Germinal center (tissue), 1 donor: ENCODE measurements at regions not wholly inside any gene's neighbourhood (a gene's known extent, or its start where the extent isn't known, plus 50 kb on each side); places are given as distances from the start of the nearest gene placed in this dataset.

Experiments
- DNase-seq: peaks from one replicate; pipeline ENCODE4 v3.0.0; 2012; ENCODE audit warnings: mixed read lengths, low spot score

GRCh38 chr14:83455561-83455960, 1921.9 kb upstream of the SEL1L start:
- DNase-seq = no peak

- DNase-seq = no peak
Measured at GRCh38 chr14:83461521-83461920, 1927.9 kb upstream of the SEL1L start.

- no peak for DNase-seq
Measured at GRCh38 chr14:83462759-83463158, 1929.1 kb upstream of the SEL1L start.

DNA sequence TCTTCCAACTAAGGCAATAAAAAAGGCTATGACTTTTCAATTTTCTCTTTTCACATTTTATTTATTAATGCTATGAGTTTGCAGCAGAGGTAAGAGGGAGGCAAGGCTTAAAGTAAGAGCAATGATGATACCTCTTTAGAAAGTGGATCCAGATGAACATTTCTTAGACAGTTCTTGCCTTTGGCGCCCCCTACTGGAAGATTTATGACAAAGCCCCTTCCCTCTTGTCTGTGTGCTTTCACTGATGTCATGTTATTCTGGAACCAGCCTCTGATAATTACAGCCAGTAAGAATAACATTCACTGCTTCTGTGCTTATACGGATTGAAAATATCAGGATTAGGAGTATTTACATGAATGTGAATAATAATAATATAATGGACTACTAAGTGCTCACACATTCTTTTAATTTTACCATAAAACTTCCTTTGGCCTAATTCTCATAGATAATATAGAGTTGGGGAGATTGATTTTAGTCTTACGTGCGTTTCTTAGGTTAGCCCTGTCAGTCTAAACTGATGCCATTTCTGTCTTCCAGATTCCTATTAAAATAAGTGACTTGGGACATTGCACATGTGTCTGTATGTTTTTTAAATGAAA, 1929.9 kb upstream of the SEL1L start:
- no peak for DNase-seq

- DNase-seq = no peak
Measured at GRCh38 chr14:83467811-83468210, 1934.2 kb upstream of the SEL1L start.

GRCh38 chr14:83470466-83470865, 1936.8 kb upstream of the SEL1L start:
- no peak for DNase-seq

DNA sequence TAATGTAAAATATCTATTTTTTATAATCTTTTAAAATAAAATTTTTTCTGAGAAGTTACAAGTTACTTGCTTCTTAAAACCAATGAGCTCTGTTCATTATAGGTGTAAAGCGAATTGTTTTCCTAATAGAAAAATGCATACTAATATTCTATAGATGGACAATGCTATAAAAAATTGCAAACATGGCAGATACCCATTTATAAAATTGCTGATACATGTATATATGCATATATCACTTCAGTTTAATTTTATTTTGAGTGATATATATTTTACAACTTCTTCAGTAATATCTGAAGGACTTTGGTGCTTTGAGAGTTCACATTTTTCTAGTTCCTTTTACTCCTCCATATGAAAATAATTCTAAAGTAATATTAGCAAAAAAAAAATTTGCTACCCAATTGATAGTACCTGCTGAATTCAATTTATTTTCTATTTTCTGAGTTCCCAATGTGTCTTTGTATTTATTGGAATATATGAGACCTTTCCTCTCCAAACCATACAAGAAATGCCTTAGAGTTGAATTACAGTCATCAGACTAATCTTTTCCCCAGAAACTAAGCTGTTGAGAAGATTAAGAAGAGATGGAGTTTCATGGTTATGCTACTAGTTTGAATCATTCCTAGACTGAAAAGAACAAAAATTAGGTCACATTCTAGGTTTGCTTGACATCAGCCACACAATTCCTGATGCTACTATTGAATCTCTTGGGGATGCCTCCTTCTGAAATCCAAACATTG, 1937.5 kb upstream of the SEL1L start:
- no peak for DNase-seq

DNA sequence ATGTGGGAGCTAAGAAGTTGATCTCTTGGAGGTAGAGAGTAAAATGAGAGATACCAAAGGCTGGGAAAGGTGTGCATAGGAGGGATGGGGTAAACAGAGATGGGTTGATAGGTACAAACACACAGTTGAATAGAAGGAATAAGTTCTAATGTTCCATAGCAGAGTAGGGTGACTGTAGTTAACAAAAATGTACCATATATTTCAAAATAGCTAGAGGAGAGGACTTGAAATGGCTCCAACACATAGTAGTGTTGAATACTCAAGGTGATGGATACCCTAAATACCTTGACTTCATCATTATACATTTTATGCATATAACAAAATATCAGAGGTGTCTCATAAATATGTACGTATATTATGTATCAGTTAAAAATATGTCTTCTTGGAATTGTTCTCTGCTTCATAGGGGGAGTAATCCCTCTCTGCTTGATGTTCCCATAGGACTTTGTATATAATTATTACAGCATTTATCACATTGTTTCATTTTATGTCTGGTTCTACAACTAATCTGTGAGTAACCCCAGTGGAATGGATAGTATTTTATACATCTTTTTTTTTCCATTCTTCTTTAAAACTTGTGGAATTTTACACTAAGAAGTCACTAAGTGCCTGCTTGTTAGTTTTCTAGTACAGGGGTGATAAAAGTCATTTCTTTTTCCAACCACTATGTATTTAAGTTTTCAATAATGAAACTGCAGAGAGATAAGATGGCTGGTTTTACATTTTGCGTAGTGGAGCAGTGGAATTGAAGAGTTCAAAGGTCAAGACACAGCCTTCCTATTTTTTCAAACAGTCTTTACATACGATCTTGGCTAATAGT, 1940.0 kb upstream of the SEL1L start:
- no peak for DNase-seq

- no peak for DNase-seq
Measured at GRCh38 chr14:83478741-83479140, 1945.1 kb upstream of the SEL1L start.

- no peak for DNase-seq
Measured at GRCh38 chr14:83483063-83483462, 1949.4 kb upstream of the SEL1L start.

DNA sequence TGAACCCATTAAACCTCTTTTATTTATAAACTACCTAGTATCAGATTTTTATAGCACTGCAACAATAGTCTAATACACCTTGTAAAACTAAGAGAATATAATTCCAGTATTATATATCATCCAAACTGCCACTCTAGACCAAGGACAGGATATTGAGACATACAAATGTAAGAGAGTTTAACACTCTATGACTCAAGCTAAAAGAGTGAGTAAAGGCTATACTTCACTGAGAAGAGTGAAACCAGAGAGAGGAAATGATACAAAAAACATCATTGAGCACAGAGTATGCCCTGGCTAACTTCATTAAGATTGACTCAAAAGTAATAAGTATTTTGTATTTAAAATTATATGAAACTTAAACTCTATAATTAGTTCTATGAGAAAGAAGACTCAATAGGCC, 1951.9 kb upstream of the SEL1L start:
- no peak for DNase-seq

DNA sequence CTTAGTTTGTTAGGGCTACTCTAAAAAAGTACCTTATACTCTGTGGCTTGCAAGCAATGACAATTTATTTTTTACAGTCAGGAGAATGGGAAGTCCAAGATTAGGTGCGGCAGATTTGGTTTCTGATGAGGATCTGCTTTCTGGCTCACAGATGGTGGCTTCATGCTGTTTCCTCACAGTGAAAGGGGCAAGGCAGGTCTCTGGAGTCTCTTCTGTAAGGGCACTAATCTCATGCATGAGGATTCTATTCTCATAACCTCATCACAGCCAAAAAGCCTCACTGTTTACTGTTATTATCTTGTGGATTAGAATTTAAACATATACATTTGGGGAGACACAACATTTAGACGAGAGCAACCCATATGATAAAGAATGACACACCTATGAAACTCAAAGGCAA, 1957.4 kb upstream of the SEL1L start:
- no peak for DNase-seq

- no peak for DNase-seq
Measured at GRCh38 chr14:83520837-83521236, 1987.2 kb upstream of the SEL1L start.

GRCh38 chr14:83529531-83529930, 1995.9 kb upstream of the SEL1L start:
- no peak for DNase-seq

GRCh38 chr14:83533734-83534133, 1996.2 kb upstream of the FLRT2 start:
- DNase-seq = no peak

DNA sequence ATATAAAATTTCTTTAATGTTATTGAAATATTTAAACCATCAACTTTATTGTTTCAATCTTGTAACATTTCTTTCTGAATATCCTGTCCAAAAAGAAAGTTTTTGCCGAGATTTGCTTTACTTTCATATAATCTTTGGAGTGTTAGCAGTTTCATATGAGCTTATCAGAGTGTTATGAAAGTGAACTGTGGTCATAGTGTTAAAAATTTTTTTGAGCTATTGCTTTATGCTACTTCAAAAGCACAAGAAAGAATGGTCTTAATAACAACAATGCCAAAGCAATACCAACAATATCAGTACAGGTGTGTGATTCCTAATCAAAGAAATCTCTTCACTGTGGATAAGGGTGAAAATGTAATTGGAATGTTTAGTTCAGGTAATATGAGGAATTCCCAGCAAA, 1994.9 kb upstream of the FLRT2 start:
- no peak for DNase-seq

- no peak for DNase-seq
Measured at GRCh38 chr14:83535444-83535843, 1994.5 kb upstream of the FLRT2 start.

DNA sequence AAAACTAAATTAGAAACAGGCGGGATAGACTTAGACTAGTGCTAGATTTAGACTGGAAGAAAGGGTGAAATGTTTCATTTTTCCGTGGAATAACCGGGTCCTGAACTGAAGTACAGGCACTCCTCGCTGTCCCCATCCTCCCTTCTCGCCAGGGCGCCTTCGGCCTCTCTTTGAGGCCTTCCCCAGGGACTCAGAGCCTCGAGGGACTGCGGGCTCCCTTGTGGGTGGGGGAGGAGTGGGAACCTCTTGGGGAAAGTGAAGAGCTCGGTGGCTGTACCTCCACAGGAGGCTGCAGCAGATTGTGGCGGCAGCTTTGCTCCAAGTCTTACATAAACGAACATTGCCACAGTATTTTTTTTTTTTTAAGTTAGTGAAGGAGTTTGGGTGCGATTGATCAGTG, 1988.8 kb upstream of the FLRT2 start:
- DNase-seq = no peak

- no peak for DNase-seq
Measured at GRCh38 chr14:83548061-83548839, 1981.7 kb upstream of the FLRT2 start.

DNA sequence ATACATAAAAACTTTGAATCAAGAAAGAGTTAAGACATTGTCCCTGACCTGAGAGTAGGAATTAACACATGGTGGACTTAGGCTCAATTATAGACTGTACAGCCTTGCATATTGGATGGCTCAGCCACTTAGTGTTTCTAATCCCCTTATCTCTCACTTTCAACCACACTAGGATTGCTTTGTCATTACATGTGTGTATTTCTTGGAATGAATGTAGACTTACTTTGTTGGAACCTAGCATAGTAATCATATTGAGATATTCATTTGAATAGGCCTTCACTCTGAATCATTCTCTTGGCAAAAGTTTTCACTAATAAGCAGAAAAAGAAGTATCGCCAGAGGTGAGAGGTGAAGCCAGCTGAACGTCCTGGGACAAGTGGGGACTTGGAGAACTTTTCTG, 1973.9 kb upstream of the FLRT2 start:
- no peak for DNase-seq

- DNase-seq = no peak
Measured at GRCh38 chr14:83556746-83557453, 1973.0 kb upstream of the FLRT2 start.

DNA sequence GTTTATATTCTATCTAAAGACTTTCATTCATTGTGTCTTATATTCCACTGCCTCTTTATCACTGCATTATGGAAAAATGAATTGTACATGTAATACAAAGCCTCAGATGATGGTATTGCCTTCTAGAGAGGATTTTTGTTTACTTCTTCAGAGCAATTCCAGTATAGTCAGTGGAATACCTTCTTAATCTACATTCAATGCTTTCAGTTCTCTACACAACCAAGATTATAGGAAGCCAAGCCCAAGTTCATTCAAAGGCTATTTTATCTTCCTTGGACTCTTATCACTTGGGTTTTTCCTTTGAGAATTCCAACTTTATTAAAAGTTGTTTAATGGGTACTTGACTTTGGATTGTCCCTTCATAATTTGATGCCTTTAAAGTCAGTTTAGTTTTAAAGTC, 1971.0 kb upstream of the FLRT2 start:
- DNase-seq = no peak
